Spleen (tissue), 7 donors: ENCODE measurements at regions not wholly inside any gene's neighbourhood (a gene's known extent, or its start where the extent isn't known, plus 50 kb on each side); places are given as distances from the start of the nearest gene placed in this dataset.

Experiments used
- CTCF ChIP-seq, 11 experiments: fragments of 200-600 bp in 7 of 11; fragments of 450-650 bp in 4 of 11; sonication (generic) in 4 of 11; IDR thresholded peaks in 8 of 11; conservative IDR thresholded peaks in 3 of 11; 1 replicate in 7 of 11; 2 replicates in 4 of 11; pipeline versions ENCODE4 v1.4.0 to v1.8.0; 2016 to 2021; ENCODE audit warnings: antibody characterized with exemption in 11 of 11, inconsistent platforms in 4 of 11, mild to moderate bottlenecking in 1 of 11
- POLR2A ChIP-seq, 3 donors: fragments of 450-650 bp; IDR thresholded peaks; one replicate each; pipeline ENCODE4 v1.5.1; 2017; ENCODE audit warnings: antibody characterized with exemption in 3 of 3, mild to moderate bottlenecking in 1 of 3
- POLR2AphosphoS5 ChIP-seq, 3 donors: sonication (generic); formaldehyde crosslinking; IDR thresholded peaks; one replicate each; pipeline ENCODE4 v1.5.1; 2017; ENCODE audit warnings: antibody characterized with exemption in 3 of 3
- donor health status: DM: no; HTN: no; CAD: no; lungs with moderate emphysema.
- donor health status: DM: no; HTN: no; CAD: no.
- donor health status: DM: no; HTN: no; CAD: no.

- no peak for TF ChIP-seq CTCF (IDR thresholded peaks at IDR 0.05 in 8 of 11, conservative IDR thresholded peaks at IDR 0.05 in 3 of 11)
- TF ChIP-seq POLR2AphosphoS5 (IDR thresholded peaks at IDR 0.05), result no peak
- no peak for TF ChIP-seq POLR2A (IDR thresholded peaks at IDR 0.05)
Measured at GRCh38 chr5:52502460-52502999, 285.2 kb upstream of the ITGA1 start.
